ENCODE measurements at regions not wholly inside any gene's neighbourhood (a gene's known extent, or its start where the extent isn't known, plus 50 kb on each side); places are given as distances from the start of the nearest gene placed in this dataset.

- TF ChIP-seq CTCF (IDR thresholded peaks at IDR 0.05; ENCODE audit: insufficient read depth, low read length, poor library complexity, severe bottlenecking): no peak
- TF ChIP-seq EZH2phosphoT487 (conservative IDR thresholded peaks at IDR 0.05; ENCODE audit: low read length): no peak
- Histone ChIP-seq H3K27me3 (ENCODE audit: low read length) (no peaks in the 10 kb centered on the region), H3K9me2 (replicated peaks; ENCODE audit: insufficient read depth, low read length) (no peaks in the 10 kb centered on the region)
Measured at GRCh38 chr11:97880209-97880608, 1140.5 kb upstream of the CNTN5 start.

GRCh38 chr11:97883086-97883485 lies 1137.7 kb upstream of the CNTN5 start:
- Histone ChIP-seq H2AFZ (ENCODE audit: low read depth, low read length, severe bottlenecking) (no peak overlapping the region), H3K27ac (ENCODE audit: low read depth, low read length) (no peak overlapping the region), H3K27me3 (ENCODE audit: low read length) (no peaks in the 10 kb centered on the region), H3K9me2 (replicated peaks; ENCODE audit: insufficient read depth, low read length) (no peaks in the 10 kb centered on the region), H3K9ac (ENCODE audit: low read length) (no peak overlapping the region), H3K4me3 (ENCODE audit: insufficient read depth, low read length, poor library complexity, severe bottlenecking) (no peak overlapping the region), H3F3A (ENCODE audit: insufficient read depth) (no peaks in the 10 kb centered on the region), H3K4me2 (ENCODE audit: low read depth, low read length, poor library complexity, severe bottlenecking) (no peak overlapping the region), H3K9me3 (ENCODE audit: insufficient read depth, low read length) (no peaks in the 10 kb centered on the region), H4K20me1 (ENCODE audit: low read depth, low read length) (no peaks in the 10 kb centered on the region), H3K79me2 (ENCODE audit: insufficient read depth, low read length) (no peaks in the 10 kb centered on the region), H3K36me3 (ENCODE audit: low read length) (no peaks in the 10 kb centered on the region)
- TF ChIP-seq CTCF (IDR thresholded peaks at IDR 0.05; ENCODE audit: insufficient read depth, low read length, poor library complexity, severe bottlenecking): no peak
- TF ChIP-seq EZH2phosphoT487 (conservative IDR thresholded peaks at IDR 0.05; ENCODE audit: low read length): no peak

More at GRCh38 chr11:97880209-97880608, 1140.5 kb upstream of the CNTN5 start:
- Histone ChIP-seq H4K20me1 (ENCODE audit: low read depth, low read length) (no peaks in the 10 kb centered on the region), H2AFZ (ENCODE audit: low read depth, low read length, severe bottlenecking) (no peak overlapping the region), H3K9me3 (ENCODE audit: insufficient read depth, low read length) (no peaks in the 10 kb centered on the region), H3K27ac (ENCODE audit: low read depth, low read length) (no peak overlapping the region), H3K9ac (ENCODE audit: low read length) (no peak overlapping the region), H3F3A (ENCODE audit: insufficient read depth) (no peaks in the 10 kb centered on the region), H3K79me2 (ENCODE audit: insufficient read depth, low read length) (no peaks in the 10 kb centered on the region), H3K4me2 (ENCODE audit: low read depth, low read length, poor library complexity, severe bottlenecking) (no peak overlapping the region), H3K36me3 (ENCODE audit: low read length) (no peaks in the 10 kb centered on the region), H3K4me3 (ENCODE audit: insufficient read depth, low read length, poor library complexity, severe bottlenecking) (no peak overlapping the region)

- Histone ChIP-seq H3K27ac (ENCODE audit: low read depth, low read length) (no peak overlapping the region), H3K4me3 (ENCODE audit: insufficient read depth, low read length, poor library complexity, severe bottlenecking) (no peak overlapping the region), H3K9me2 (replicated peaks; ENCODE audit: insufficient read depth, low read length) (no peaks in the 10 kb centered on the region), H3K9ac (ENCODE audit: low read length) (no peak overlapping the region), H3K79me2 (ENCODE audit: insufficient read depth, low read length) (no peaks in the 10 kb centered on the region), H3K36me3 (ENCODE audit: low read length) (no peaks in the 10 kb centered on the region), H3K27me3 (ENCODE audit: low read length) (no peaks in the 10 kb centered on the region), H4K20me1 (ENCODE audit: low read depth, low read length) (no peaks in the 10 kb centered on the region), H3K4me2 (ENCODE audit: low read depth, low read length, poor library complexity, severe bottlenecking) (no peak overlapping the region), H3F3A (ENCODE audit: insufficient read depth) (no peaks in the 10 kb centered on the region), H2AFZ (ENCODE audit: low read depth, low read length, severe bottlenecking) (no peak overlapping the region), H3K9me3 (ENCODE audit: insufficient read depth, low read length) (no peaks in the 10 kb centered on the region)
- TF ChIP-seq EZH2phosphoT487 (conservative IDR thresholded peaks at IDR 0.05; ENCODE audit: low read length) (no peak), CTCF (IDR thresholded peaks at IDR 0.05; ENCODE audit: insufficient read depth, low read length, poor library complexity, severe bottlenecking) (no peak)
Measured at GRCh38 chr11:97888641-97889040, 1132.1 kb upstream of the CNTN5 start.
